Upper lobe of right lung (tissue), 1 donor: ENCODE measurements at regions not wholly inside any gene's neighbourhood (a gene's known extent, or its start where the extent isn't known, plus 50 kb on each side); places are given as distances from the start of the nearest gene placed in this dataset.
"Not testable (repeated sequence)": the region's sequence is repeated elsewhere in the genome, so short reads cannot be mapped to it uniquely, and the experiment has no call there.

Experiments used
- ATAC-seq: fragments of 200-7000 bp; cut with Tn5 transposase; one replicate; pipeline ENCODE4 v1.9.1; 2020; ENCODE audit warnings: mild to moderate bottlenecking, moderate library complexity
- DNase-seq: peaks from one replicate; pipeline ENCODE4 v3.0.0-alpha.2; 2020
- H3K27ac ChIP-seq: fragments of 200-600 bp; one replicate; pipeline ENCODE4 v1.8.0; 2022
- H3K27me3 ChIP-seq: fragments of 200-600 bp; one replicate; pipeline ENCODE4 v1.8.0; 2022; ENCODE audit warnings: mild to moderate bottlenecking
- H3K36me3 ChIP-seq: fragments of 200-600 bp; one replicate; pipeline ENCODE4 v1.8.0; 2022
- H3K4me1 ChIP-seq: fragments of 200-600 bp; one replicate; pipeline ENCODE4 v1.8.0; 2022
- H3K4me3 ChIP-seq: fragments of 200-600 bp; one replicate; pipeline ENCODE4 v1.8.0; 2022; ENCODE audit warnings: mild to moderate bottlenecking
- H3K9me3 ChIP-seq: fragments of 200-600 bp; one replicate; pipeline ENCODE4 v1.8.0; 2022
- intact Hi-C: fragments of 100-400 bp; cut with DNase I; formaldehyde crosslinking; loops from one replicate; pipeline ENCODE4 v1.11.0; 2022
- donor health status: DM: no; HTN: yes; CAD: no; lungs with severe emphysema.

DNA sequence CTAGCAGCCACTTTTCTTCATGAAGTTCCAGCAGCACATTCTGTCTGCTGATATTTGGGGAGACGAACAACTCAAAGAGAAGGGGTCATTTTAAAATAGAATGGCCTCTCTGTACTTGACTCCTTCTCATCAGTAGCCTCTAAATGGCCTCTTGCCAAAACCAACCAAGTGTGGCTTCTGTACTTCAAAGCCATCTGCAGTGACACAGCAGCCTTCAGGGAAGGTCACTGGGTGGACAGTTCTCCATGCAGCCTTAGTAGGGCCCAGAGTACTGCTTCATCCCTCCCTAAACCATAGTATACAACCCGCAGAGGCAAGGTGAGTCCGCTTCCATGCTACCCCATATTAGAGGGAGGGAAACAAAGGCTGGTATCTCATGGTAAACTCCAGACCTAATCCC, 249.2 kb upstream of the NBPF12 start:
- H3K4me1 ChIP-seq, intact Hi-C loops, H3K4me3 ChIP-seq, H3K36me3 ChIP-seq, H3K27me3 ChIP-seq, ATAC-seq, DNase-seq, H3K27ac ChIP-seq, H3K9me3 ChIP-seq: not testable (repeated sequence)

DNA sequence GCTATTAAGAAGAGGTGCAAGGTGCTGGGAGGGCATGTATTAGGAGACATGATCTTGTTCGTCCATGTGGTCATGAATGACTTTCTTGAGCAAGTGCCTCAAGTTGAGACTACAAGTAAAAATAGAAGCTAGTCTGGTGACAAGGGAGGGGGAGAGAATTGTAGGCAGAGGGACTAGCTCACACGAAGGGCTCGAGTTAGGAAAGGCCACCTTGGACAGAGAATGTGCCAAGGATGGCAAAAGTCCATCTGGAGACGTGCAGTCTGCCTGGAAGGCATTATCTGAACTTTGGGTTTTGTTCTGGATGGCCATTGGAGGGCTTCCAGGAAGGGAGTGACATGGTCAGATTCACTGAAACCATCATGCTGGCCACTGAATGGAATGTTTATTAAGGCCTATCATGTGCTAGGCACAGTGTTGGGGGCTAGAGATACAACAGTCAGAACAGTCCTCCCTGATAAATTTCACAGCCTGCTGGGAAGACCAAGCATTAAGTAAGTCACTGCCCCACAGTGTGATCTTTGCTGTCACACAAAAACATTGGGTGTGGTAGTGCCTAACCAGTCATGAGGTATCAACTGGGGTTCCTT, 251.3 kb upstream of the NBPF12 start:
- intact Hi-C loops, ATAC-seq, H3K9me3 ChIP-seq, H3K27ac ChIP-seq, H3K4me1 ChIP-seq, H3K36me3 ChIP-seq, H3K4me3 ChIP-seq, H3K27me3 ChIP-seq, DNase-seq: not testable (repeated sequence)

- H3K27ac ChIP-seq, H3K9me3 ChIP-seq, H3K36me3 ChIP-seq, H3K4me1 ChIP-seq, ATAC-seq, DNase-seq, intact Hi-C loops, H3K27me3 ChIP-seq, H3K4me3 ChIP-seq: not testable (repeated sequence)
These were observed 255.0 kb upstream of the NBPF12 start for GRCh38 chr1:146683126-146683429.

DNA sequence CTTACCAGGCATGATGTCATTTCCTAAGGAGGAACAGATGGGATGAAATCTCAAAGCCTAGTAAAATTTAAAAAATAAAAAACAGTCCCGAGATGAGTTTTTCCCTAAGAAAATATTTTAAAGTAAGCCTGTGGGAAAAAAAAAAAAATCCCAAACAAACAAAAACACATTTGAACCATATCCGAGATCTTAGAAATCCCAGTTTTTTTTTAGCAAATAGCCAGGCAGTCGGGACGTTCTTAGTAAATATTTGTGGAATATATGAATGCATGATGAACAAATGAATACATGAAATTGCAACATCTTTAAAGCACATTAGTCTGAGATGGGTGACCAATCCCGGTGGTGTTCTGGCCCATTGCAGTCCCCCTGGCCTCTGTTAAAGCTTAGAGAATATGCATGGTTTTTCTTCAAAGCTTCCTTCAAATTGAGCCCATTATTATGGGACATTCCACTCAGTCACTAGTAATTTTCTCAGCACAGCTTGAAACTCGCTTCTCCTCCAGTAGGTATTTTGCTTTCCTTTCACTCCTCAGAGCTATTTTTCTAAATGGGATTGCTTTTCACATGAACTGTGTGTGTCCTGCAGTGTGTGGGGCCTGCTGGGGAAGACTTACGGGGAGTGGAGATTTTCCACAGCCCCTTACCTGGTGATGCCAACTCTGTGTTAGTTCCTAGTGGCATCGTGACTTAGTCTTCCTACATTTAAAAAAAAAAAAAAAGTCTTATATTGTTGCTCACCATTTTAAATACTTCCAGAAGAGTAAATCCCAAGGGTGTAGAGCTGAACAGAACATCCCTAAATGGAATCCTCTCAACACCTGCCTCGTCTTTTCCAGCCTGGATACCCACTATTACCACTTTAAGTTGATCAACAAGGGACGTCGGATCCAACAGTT, 255.6 kb upstream of the NBPF12 start:
- DNase-seq, H3K27me3 ChIP-seq, intact Hi-C loops, ATAC-seq, H3K4me1 ChIP-seq, H3K4me3 ChIP-seq, H3K36me3 ChIP-seq, H3K9me3 ChIP-seq, H3K27ac ChIP-seq: not testable (repeated sequence)

- ATAC-seq, DNase-seq, H3K9me3 ChIP-seq, H3K4me1 ChIP-seq, H3K27ac ChIP-seq, H3K36me3 ChIP-seq, H3K27me3 ChIP-seq, intact Hi-C loops, H3K4me3 ChIP-seq: not testable (repeated sequence)
These were observed 264.3 kb upstream of the NBPF12 start for GRCh38 chr1:146673729-146674299.

- H3K27ac ChIP-seq, H3K27me3 ChIP-seq, H3K9me3 ChIP-seq, ATAC-seq, H3K36me3 ChIP-seq, H3K4me3 ChIP-seq, H3K4me1 ChIP-seq, DNase-seq, intact Hi-C loops: not testable (repeated sequence)
These were observed 265.5 kb upstream of the NBPF12 start for GRCh38 chr1:146672608-146673007.

GRCh38 chr1:146671588-146671987, 266.5 kb upstream of the NBPF12 start:
- H3K27me3 ChIP-seq, intact Hi-C loops, H3K4me3 ChIP-seq, H3K36me3 ChIP-seq, H3K4me1 ChIP-seq, DNase-seq, H3K27ac ChIP-seq, H3K9me3 ChIP-seq, ATAC-seq: not testable (repeated sequence)

DNA sequence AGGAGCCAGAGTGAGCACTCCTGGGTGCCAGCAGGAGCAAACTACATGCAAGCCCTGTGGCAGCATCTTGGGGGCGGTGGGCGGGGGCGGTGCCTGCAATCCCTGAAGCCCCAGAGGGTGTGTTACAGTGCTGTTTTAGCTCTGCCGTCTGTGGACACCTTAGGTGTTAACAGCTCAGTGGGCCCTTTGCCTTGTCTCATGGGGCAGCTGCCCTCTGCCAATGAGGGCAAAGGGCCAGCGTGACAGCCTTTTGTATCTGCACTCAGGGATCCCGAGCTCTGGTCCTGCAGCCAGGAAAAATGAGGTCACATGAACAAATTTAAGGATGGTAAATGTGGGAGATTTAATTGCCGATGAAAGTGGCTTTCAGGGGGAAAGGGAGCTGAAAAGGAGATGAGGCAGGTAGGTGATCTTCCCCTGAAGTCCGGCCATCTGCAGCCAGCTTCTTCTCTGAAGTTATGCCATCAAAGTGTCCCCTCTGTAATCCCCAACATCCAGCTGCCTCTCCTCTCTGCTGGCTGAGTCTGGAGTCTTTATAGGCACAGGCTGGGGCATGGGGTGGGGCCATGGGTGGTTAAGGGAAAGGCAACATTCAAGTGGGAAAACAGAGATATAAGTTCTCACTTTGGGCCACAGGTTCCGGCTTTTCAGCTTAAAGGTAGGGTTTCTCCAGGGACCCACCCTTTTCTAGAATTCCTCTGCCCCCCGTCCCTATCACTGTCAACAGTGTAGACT, 267.1 kb upstream of the NBPF12 start:
- H3K4me1 ChIP-seq, H3K4me3 ChIP-seq, DNase-seq, H3K36me3 ChIP-seq, H3K9me3 ChIP-seq, H3K27ac ChIP-seq, H3K27me3 ChIP-seq, ATAC-seq, intact Hi-C loops: not testable (repeated sequence)

DNA sequence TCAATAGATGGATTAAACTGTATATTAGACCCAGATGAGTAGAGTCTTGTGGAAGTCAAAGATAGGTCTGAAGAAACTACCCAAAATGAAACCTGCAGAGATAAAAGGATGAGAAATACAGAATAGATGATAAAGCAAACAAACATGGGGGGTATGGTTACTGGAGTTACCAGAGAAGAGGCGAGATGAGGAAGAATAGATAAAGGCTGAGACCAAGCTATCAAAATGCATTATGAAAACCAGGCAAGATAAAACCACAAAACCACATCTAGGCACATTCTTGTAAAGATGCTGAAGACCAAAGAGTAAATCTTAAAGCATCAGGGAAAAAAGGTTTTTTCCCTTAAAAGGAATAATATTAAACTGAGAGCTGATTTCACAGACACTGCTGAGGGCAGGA, 271.8 kb upstream of the NBPF12 start:
- intact Hi-C loops, H3K27ac ChIP-seq, ATAC-seq, H3K4me3 ChIP-seq, DNase-seq, H3K9me3 ChIP-seq, H3K36me3 ChIP-seq, H3K27me3 ChIP-seq, H3K4me1 ChIP-seq: not testable (repeated sequence)

- H3K36me3 ChIP-seq, DNase-seq: not testable (repeated sequence)
These were observed 277.9 kb upstream of the NBPF12 start for GRCh38 chr1:146660242-146660641.

GRCh38 chr1:146656356-146657060, 281.6 kb upstream of the NBPF12 start:
- H3K4me1 ChIP-seq, H3K27ac ChIP-seq, DNase-seq, H3K36me3 ChIP-seq, H3K27me3 ChIP-seq, intact Hi-C loops, H3K4me3 ChIP-seq, ATAC-seq, H3K9me3 ChIP-seq: not testable (repeated sequence)

More at GRCh38 chr1:146660242-146660641, 277.9 kb upstream of the NBPF12 start:
- H3K27ac ChIP-seq, H3K4me1 ChIP-seq, intact Hi-C loops, H3K27me3 ChIP-seq, H3K4me3 ChIP-seq, H3K9me3 ChIP-seq, ATAC-seq: not testable (repeated sequence)

GRCh38 chr1:146654763-146655162, 283.4 kb upstream of the NBPF12 start:
- intact Hi-C loops = not testable (repeated sequence)

GRCh38 chr1:146645978-146646604, 292.0 kb upstream of the NBPF12 start:
- H3K4me1 ChIP-seq, H3K27ac ChIP-seq, ATAC-seq, H3K4me3 ChIP-seq, H3K36me3 ChIP-seq, H3K27me3 ChIP-seq, DNase-seq, intact Hi-C loops, H3K9me3 ChIP-seq: not testable (repeated sequence)

More at GRCh38 chr1:146654763-146655162, 283.4 kb upstream of the NBPF12 start:
- not testable (repeated sequence) for H3K27me3 ChIP-seq, H3K4me3 ChIP-seq, H3K36me3 ChIP-seq, H3K4me1 ChIP-seq, ATAC-seq, H3K9me3 ChIP-seq, H3K27ac ChIP-seq, DNase-seq
